ENCODE measurements at regions not wholly inside any gene's neighbourhood (a gene's known extent, or its start where the extent isn't known, plus 50 kb on each side); places are given as distances from the start of the nearest gene placed in this dataset.

DNA sequence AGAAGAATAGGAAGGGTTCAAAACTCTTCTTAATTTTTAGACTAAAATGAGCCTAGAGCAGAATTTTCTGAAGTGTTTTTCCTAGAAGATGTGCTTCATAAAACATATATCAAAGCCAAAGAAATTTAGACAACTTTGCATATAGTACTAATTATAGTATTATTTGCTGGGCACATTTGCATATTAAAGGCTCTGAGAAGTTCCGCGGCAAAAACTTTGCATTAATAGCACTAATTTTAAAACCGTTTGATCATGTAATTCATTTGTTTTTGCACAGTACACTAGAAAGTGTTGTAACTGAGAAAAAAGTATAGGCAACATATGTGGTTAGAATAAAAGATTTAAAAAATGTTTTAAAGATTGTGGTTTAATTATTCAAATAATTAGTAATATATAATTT lies 412.0 kb upstream of the NR2F2 start:
- no peak for DNase-seq (ENCODE audit: low read depth)

DNA sequence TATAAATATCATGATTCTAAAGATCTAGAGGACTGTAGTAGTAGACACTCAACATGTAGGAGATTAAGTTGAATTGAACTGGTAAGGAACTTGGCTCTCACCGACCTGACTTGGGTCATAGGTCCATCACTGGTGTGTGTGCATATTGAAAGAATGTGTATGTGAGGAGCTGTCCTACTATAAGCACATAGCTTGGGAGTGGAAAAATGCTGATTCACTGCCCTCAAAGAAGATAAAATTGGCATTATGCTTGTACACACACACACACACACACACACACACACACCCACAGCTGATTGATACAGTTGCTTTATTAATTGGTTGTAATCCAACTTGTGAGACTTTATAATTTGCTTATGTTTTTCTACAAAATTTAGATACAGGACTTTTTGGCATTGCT lies 411.0 kb upstream of the NR2F2 start:
- no peak for DNase-seq (ENCODE audit: low read depth)

- DNase-seq (ENCODE audit: low read depth), result no peak
Observed at GRCh38 chr15:95921404-95921803, 409.1 kb upstream of the NR2F2 start.

DNA sequence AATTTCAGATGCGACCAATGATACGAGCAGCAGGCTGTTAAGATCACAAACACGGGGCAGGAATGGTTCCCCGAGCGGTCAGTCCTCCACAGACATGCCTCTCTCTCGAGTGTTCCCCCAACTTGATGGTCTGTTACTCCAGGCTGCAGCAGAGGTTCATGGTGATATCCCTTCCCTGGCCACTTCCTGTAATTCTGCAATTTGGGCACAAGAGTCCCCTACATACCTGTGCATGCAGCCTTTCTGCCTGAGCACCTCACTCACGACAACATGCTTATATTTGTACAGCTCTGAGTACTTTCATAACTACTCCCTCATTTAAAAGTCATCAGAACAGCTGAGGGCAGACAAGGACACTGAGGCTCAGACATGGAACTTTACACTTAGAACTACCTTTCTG lies 408.1 kb upstream of the NR2F2 start:
- no peak for DNase-seq (ENCODE audit: low read depth)

DNA sequence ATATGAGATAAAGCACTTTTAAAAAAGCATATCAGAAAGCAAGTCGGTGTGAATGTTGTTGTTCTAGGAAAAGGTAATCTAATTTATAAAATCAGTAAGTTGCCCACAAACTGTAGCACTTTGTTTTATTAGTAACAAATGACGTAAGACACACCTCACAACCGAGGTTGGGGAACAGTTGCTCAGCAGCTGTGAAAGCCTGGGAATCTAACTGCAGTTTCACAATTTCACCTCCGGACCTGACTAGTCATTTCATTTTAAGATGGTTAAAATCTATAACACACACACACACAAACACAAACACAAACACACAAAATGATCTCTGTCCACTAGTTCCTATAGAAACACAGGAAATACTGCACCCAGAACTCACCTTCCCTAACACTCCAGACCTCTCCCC lies 406.7 kb upstream of the NR2F2 start:
- no peak for DNase-seq (ENCODE audit: low read depth)

DNA sequence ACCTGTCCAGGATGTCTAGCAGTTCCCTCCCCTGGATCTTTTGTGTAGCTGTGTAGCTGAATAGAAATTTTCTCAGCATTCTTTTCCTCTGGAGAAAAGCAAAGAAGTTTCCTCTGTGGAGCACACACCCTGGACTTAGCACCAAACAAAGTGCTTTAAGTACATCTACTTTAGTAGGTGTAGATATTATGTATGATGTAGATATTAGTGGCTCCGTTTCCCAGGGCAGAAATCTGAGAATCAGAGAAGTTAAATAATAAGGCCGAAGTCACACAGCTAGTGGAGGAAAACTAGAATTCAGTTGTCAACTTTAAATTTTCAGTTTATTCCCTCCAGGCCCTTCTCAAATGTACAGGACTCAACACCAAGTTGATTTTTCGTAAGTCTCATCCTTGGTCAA lies 401.7 kb upstream of the NR2F2 start:
- no peak for DNase-seq (ENCODE audit: low read depth)

GRCh38 chr15:95929232-95929846 lies 401.2 kb upstream of the NR2F2 start:
- DNase-seq (ENCODE audit: low read depth), result no peak

DNA sequence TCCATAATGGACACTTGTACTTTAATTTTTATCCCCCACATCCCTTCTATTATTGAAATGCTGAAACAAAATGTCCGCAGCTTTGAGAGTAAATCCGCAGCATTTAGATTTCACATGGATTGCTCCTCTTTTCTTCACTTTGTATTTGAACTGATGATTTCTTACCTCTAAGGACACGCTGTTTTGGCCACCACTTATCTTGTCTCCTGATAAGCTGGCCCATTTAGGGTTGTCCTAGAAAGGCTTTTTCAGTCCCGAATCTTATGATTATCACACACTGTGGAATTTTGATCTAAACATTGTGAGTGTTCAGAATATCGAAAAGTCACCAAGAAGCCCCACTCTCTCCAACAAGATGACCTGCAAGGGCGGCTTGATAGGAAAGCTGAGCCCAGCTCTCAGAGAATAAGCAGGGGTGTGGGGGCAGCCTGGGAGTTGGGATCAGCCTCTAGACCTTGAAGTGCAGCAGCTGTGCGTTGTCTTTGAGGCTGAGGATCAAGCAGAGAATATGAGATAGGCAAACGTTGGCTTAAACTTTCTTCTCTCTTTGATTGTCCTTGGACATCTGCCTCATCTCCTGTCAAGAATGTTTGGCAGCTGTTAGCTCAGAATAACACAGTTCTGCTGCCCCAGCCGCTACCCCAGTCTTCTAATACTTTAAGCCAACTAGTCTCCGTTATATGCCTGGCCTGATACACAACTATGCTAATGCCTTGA lies 399.7 kb upstream of the NR2F2 start:
- no peak for DNase-seq (ENCODE audit: low read depth)

GRCh38 chr15:95931619-95932018 lies 398.9 kb upstream of the NR2F2 start:
- no peak for DNase-seq (ENCODE audit: low read depth)

GRCh38 chr15:95932141-95932540 lies 398.4 kb upstream of the NR2F2 start:
- no peak for DNase-seq (ENCODE audit: low read depth)

GRCh38 chr15:95932676-95933075 lies 397.8 kb upstream of the NR2F2 start:
- no peak for DNase-seq (ENCODE audit: low read depth)

- no peak for DNase-seq (ENCODE audit: low read depth)
Observed at GRCh38 chr15:95935852-95936251, 394.6 kb upstream of the NR2F2 start.

DNA sequence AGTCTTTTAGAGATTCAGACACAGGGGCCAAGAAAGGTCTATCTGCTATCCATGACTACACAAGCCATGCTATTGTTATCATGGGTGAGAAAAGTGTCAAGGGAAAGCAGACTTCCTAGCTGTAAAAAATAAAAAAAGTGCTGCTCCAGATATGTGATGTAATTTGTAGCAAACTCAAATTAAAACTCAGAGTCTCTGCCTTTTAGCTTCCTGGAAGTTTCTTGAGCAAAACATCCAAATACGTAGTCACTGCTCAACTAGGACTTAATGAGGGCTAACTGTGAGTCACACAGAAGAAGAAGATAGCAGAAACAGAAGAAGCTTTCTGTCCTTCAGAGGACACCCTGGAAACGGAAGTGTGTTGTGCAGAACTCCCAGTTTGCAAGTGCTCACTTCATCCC lies 393.4 kb upstream of the NR2F2 start:
- no peak for DNase-seq (ENCODE audit: low read depth)

GRCh38 chr15:95940431-95940985 lies 390.0 kb upstream of the NR2F2 start:
- no peak for DNase-seq (ENCODE audit: low read depth)

DNA sequence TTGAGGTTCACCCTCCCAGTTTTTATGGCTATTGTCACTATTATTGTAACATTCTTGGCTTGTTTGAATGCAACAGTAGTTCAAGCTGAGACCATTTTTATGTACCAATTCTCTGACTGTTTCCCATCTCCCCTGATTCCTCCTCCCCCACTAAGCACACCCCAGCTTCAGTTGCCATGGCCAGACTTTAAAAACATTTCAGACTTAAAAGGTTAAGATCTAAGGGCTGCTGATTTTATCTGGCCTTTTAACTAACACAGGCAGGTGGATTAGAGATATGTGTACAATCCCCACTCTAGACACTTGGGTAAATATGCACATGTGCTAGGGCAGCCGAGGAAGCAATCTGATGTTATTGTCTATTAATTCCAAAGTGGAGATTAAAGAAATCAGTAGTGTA lies 386.3 kb upstream of the NR2F2 start:
- DNase-seq (ENCODE audit: low read depth), result no peak

DNA sequence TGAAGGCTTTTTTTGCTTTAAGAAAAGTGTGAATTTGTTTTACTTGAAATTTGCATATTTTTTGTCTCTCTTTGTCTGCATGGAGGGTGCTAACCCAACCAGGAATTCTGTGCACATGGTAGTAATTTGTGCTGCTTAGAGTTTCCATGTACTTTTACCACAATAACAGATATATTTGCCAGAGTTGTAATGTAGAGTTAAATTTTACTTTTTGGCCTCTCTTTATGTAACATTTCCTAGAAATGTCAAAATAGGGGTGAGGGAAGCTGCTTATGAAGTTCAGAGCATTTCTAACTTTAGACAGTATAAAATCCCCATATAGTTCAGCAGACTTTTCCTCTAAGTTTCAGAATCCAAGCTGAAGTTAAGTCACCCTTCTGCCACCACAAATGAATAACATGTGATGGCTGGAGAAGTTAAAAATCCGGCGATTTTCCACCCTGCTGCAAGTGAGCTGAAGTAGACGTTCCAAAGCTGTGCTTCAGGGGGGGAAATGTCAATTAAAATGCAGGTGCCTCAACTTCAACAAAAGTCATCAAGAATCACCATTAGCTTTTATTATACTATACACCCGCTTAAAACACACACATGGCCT lies 385.7 kb upstream of the NR2F2 start:
- DNase-seq (ENCODE audit: low read depth), result no peak

DNA sequence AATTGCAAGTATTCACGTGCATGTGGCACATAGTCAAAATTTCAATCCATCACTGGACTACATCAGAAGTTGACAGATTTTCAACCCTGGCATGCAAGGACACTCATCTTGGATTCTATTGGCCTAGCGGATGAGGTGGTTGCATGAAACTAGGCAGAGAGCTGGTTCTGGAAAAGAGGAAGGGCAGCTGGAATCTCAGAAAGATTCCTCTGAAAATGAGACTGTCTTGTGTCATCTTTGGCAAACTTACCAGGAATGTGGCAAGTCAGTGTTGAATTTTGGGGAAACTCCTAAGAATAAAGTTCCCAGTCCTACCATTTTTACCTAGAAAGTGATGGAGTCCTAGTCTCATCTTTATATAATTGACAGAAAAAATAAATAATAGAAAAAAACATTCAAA lies 384.3 kb upstream of the NR2F2 start:
- no peak for DNase-seq (ENCODE audit: low read depth)

DNA sequence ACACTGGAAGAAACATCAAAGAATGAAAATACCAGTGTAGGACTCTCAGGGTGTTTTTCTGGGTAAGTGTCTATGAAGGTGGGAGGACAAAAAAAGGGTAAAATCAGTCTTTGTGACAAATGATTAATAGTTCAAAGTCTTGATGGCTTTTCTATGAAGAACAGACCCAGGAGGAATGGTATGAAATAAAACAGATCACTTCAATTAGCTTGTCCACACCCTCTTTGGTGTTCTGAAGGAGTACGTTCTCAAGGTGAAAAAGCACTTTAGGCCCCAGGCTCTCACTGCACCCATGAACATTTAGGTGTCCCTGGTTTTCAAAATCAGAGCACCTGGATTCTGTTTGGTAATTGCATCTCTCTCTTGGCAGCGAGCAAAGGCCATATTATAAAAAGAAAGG lies 383.6 kb upstream of the NR2F2 start:
- DNase-seq (ENCODE audit: low read depth), result no peak

DNA sequence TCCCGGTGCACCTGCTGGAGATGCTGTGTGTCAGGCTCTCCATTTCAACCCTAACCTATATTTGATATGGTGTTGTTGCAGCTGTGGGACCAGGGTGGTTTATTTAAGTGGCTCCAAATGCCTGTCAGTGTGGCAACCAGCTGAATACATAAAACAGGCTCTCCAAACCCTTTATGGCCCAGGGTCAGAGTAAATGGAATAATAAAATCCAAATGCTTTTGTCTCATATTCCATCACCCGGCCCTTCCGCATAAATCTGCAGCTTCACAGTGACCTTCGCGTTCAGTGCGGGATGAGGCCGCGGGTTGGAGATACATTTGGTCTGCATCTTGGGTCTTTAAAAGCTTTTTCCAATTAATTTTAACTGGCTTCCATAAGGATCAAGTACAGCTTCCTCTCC lies 382.1 kb upstream of the NR2F2 start:
- no peak for DNase-seq (ENCODE audit: low read depth)

DNA sequence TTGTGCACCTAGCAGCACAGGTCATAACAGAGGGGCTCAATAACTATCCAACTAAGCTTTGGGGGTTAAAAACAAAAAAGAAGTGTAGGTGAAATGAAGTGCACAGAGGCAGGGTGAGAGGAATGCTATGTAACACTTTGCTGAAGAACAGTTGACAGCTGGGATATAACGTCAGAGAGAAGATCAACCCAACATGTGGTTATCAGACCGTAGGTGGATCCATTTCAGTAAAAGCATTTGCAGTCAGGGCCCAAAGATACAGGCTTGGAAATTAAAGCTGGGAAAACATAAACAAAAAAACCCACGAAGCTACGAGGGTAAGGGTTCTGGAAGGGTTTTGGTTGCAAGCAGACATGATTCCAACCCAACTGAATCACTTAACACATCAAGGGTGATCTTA lies 377.5 kb upstream of the NR2F2 start:
- DNase-seq (ENCODE audit: low read depth), result no peak

GRCh38 chr15:95957861-95958260 lies 372.6 kb upstream of the NR2F2 start:
- DNase-seq (ENCODE audit: low read depth), result no peak

DNA sequence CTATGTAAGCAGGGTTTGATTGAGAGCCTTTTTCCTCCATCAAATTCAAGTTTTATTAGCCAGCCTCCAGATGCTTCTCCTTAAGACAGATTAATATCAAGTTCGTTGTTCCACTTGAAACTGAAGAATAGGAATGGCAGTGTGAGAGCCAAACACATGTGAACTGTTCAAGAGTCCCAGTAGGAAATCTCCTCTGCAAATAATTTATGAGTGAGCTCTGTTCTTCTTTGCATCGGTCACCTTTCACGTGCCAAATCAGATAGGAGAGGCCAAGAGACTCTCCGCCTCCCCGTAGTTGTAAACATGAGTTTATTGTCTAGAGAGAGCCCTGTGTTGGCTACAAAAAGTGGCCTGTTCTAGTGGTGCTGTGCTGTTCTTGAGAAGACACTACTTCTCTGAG lies 372.1 kb upstream of the NR2F2 start:
- DNase-seq (ENCODE audit: low read depth), result no peak

GRCh38 chr15:95968856-95969255 lies 361.6 kb upstream of the NR2F2 start:
- no peak for DNase-seq (ENCODE audit: low read depth)

DNA sequence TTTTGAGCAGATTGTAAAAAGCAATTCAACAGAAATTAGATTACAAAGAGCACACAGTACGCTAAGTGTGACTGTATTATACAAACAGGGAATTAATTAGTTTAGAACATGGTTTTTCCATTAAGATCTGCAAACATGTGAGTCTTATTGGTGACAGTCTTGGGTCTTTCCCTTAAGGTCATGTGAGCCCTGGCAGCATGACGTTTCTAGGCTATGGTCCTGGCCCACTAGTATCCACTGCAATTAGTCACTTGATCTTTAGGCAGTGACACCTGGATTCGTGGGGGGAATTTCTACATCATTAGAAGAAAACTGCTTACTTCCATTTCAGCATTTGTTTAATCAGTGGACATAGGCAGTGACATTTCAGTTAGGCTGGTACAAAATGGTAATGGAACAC lies 360.2 kb upstream of the NR2F2 start:
- no peak for DNase-seq (ENCODE audit: low read depth)
